WTC11 (cell line): ENCODE measurements at regions not wholly inside any gene's neighbourhood (a gene's known extent, or its start where the extent isn't known, plus 50 kb on each side); places are given as distances from the start of the nearest gene placed in this dataset.

Experiments used
- ATAC-seq: fragments of 200-7000 bp; cut with Tn5 transposase; 2 replicates; pipeline ENCODE4 v1.10.0; 2021; ENCODE audit warnings: mild to moderate bottlenecking, moderate library complexity
- CTCF ChIA-PET: fragments of 300-600 bp; sonication (Branson Sonifier 250); formaldehyde crosslinking; loops from one replicate; lab custom pipeline; 2021; ENCODE audit warnings: antibody characterized with exemption; lab: Charles Lee
- POLR2A ChIA-PET: fragments of 350-600 bp; sonication (Branson Sonifier 250); formaldehyde crosslinking; loops from one replicate; lab custom pipeline; 2021; ENCODE audit warnings: antibody characterized with exemption; lab: Charles Lee
- DNase-seq: peaks from one replicate; pipeline ENCODE4 v3.0.0; 2021; ENCODE audit warnings: low spot score
- H3K27ac Mint-ChIP-seq: 2 replicates; pipeline ENCODE4 v1.8.0; 2021; ENCODE audit warnings: mixed read lengths
- H3K27me3 Mint-ChIP-seq: 2 replicates; pipeline ENCODE4 v1.8.0; 2021; ENCODE audit warnings: low read depth, mild to moderate bottlenecking, moderate library complexity, mixed read lengths
- H3K36me3 Mint-ChIP-seq: 2 replicates; pipeline ENCODE4 v1.8.0; 2021; ENCODE audit warnings: mixed read lengths
- H3K4me1 Mint-ChIP-seq: 2 replicates; pipeline ENCODE4 v1.8.0; 2022; ENCODE audit warnings: mixed read lengths
- H3K4me3 Mint-ChIP-seq: 2 replicates; pipeline ENCODE4 v1.8.0; 2021; ENCODE audit warnings: mild to moderate bottlenecking, moderate library complexity, mixed read lengths
- H3K9me3 Mint-ChIP-seq: 2 replicates; pipeline ENCODE4 v1.8.0; 2021; ENCODE audit warnings: mixed read lengths
- CDX4 ChIP-seq: fragments of 250-450 bp; sonication (Bioruptor Pico); IDR thresholded peaks from 2 replicates; pipeline ENCODE4 v1.9.0; 2021; ENCODE audit warnings: moderate library complexity, mild to moderate bottlenecking, inconsistent platforms, borderline replicate concordance
- FOXK1 ChIP-seq: sonication (generic); formaldehyde crosslinking; IDR thresholded peaks from 2 replicates; pipeline ENCODE4 v1.8.0; 2022; ENCODE audit warnings: mild to moderate bottlenecking, moderate library complexity, missing genetic modification reagents
- MXD4 ChIP-seq: fragments of 250-450 bp; sonication (Bioruptor Pico); IDR thresholded peaks from 2 replicates; pipeline ENCODE4 v1.8.0; 2021; ENCODE audit warnings: mild to moderate bottlenecking, moderate library complexity, borderline replicate concordance
- NFE2L1 ChIP-seq: sonication (generic); formaldehyde crosslinking; IDR thresholded peaks from 2 replicates; pipeline ENCODE4 v1.8.1; 2023; ENCODE audit warnings: missing genetic modification reagents
- NR1H2 ChIP-seq: sonication (generic); formaldehyde crosslinking; IDR thresholded peaks from 2 replicates; pipeline ENCODE4 v1.9.0; 2021; ENCODE audit warnings: mild to moderate bottlenecking, moderate library complexity, missing genetic modification reagents
- PRRX2 ChIP-seq: fragments of 250-450 bp; sonication (Bioruptor Pico); IDR thresholded peaks from 2 replicates; pipeline ENCODE4 v1.8.0; 2021; ENCODE audit warnings: mild to moderate bottlenecking
- TCF7 ChIP-seq: sonication (generic); formaldehyde crosslinking; IDR thresholded peaks from 2 replicates; pipeline ENCODE4 v1.8.0; 2022; ENCODE audit warnings: mild to moderate bottlenecking, low read depth, missing genetic modification reagents, moderate library complexity
- TEAD1 ChIP-seq: sonication (generic); formaldehyde crosslinking; IDR thresholded peaks from 2 replicates; pipeline ENCODE4 v1.8.0; 2022; ENCODE audit warnings: mild to moderate bottlenecking, missing genetic modification reagents
- ZNF416 ChIP-seq: fragments of 250-450 bp; sonication (Bioruptor Pico); IDR thresholded peaks from 2 replicates; pipeline ENCODE4 v1.9.0; 2021; ENCODE audit warnings: mild to moderate bottlenecking, inconsistent platforms
- ZNF671 ChIP-seq: fragments of 250-450 bp; sonication (Bioruptor Pico); IDR thresholded peaks from 2 replicates; pipeline ENCODE4 v1.8.0; 2021; ENCODE audit warnings: mild to moderate bottlenecking
- TF ChIP-seq, protein P1 (sequence below): sonication (generic); formaldehyde crosslinking; IDR thresholded peaks from 2 replicates; pipeline ENCODE4 v1.8.1; 2022; ENCODE audit warnings: mild to moderate bottlenecking, moderate library complexity, missing genetic modification reagents
- TF ChIP-seq, protein P2 (sequence below): fragments of 250-450 bp; sonication (Bioruptor Pico); IDR thresholded peaks from 2 replicates; pipeline ENCODE4 v1.9.0; 2021; ENCODE audit warnings: mild to moderate bottlenecking
- TF ChIP-seq, protein P3 (sequence below): sonication (generic); formaldehyde crosslinking; IDR thresholded peaks from 2 replicates; pipeline ENCODE4 v1.8.1; 2023; ENCODE audit warnings: mild to moderate bottlenecking, missing genetic modification reagents
- TF ChIP-seq, protein P4 (sequence below): sonication (generic); formaldehyde crosslinking; IDR thresholded peaks from 2 replicates; pipeline ENCODE4 v1.8.0; 2022; ENCODE audit warnings: mild to moderate bottlenecking, missing genetic modification reagents

GRCh38 chr3:5068531-5069050 lies 53.5 kb upstream of the ARL8B start (continued):
- TF ChIP-seq, protein P1, sequence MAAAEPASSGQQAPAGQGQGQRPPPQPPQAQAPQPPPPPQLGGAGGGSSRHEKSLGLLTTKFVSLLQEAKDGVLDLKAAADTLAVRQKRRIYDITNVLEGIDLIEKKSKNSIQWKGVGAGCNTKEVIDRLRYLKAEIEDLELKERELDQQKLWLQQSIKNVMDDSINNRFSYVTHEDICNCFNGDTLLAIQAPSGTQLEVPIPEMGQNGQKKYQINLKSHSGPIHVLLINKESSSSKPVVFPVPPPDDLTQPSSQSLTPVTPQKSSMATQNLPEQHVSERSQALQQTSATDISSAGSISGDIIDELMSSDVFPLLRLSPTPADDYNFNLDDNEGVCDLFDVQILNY (CRISPR knock-in tag) = no peak
- TF ChIP-seq, protein P2, sequence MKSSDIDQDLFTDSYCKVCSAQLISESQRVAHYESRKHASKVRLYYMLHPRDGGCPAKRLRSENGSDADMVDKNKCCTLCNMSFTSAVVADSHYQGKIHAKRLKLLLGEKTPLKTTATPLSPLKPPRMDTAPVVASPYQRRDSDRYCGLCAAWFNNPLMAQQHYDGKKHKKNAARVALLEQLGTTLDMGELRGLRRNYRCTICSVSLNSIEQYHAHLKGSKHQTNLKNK (CRISPR knock-in tag) = no peak
- TF ChIP-seq NR1H2 (CRISPR knock-in tag) (no peak), TCF7 (CRISPR knock-in tag) (no peak), MXD4 (CRISPR knock-in tag) (no peak), PRRX2 (no peak)
- TF ChIP-seq, protein P3, sequence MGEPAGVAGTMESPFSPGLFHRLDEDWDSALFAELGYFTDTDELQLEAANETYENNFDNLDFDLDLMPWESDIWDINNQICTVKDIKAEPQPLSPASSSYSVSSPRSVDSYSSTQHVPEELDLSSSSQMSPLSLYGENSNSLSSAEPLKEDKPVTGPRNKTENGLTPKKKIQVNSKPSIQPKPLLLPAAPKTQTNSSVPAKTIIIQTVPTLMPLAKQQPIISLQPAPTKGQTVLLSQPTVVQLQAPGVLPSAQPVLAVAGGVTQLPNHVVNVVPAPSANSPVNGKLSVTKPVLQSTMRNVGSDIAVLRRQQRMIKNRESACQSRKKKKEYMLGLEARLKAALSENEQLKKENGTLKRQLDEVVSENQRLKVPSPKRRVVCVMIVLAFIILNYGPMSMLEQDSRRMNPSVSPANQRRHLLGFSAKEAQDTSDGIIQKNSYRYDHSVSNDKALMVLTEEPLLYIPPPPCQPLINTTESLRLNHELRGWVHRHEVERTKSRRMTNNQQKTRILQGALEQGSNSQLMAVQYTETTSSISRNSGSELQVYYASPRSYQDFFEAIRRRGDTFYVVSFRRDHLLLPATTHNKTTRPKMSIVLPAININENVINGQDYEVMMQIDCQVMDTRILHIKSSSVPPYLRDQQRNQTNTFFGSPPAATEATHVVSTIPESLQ (CRISPR knock-in tag) = no peak

GRCh38 chr3:5069627-5070026 lies 52.5 kb upstream of the ARL8B start:
- Mint-ChIP-seq H3K9me3 (no peaks in the 10 kb centered on the region), H3K36me3 (no peaks in the 10 kb centered on the region)

DNA sequence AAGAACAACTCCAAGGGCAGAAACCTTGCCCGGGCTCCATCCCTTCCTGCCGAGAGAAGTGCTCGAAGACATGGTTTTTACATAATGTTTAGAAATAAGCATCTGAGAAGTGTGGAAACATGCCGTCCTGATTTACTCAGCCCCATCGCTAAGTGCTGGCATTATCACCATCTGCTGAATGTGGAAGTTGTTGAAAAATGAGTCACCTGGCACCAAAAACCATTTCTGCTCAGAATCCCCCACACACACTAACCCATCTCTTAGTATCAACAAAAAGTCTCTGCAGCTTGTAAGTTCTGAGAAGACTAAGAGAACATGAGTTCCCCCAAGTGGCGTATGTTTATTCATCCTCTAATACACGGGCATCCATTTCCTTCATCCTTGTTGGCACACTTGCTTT lies 51.0 kb upstream of the ARL8B start:
- Mint-ChIP-seq H3K27ac (no peak overlapping the region), H3K4me1 (no peaks in the 10 kb centered on the region), H3K4me3 (no peak overlapping the region), H3K27me3 (no peaks in the 10 kb centered on the region; the same call in 1 of the 2 replicates), H3K9me3 (no peaks in the 10 kb centered on the region), H3K36me3 (no peaks in the 10 kb centered on the region)
- ChIA-PET CTCF (no interaction called here), POLR2A (no interaction called here)
- no peak for TF ChIP-seq FOXK1 (CRISPR knock-in tag)
- ATAC-seq = no peak
- no peak for DNase-seq

More at GRCh38 chr3:5069627-5070026, 52.5 kb upstream of the ARL8B start:
- no peak for ATAC-seq
- Mint-ChIP-seq H3K4me1 (no peaks in the 10 kb centered on the region), H3K4me3 (no peak overlapping the region), H3K27ac (no peak overlapping the region), H3K27me3 (no peaks in the 10 kb centered on the region; the same call in 1 of the 2 replicates)
- POLR2A ChIA-PET = no interaction called here
- DNase-seq = no peak
- TF ChIP-seq MXD4 (CRISPR knock-in tag) (no peak), ZNF416 (CRISPR knock-in tag) (no peak)
- CTCF ChIA-PET = no interaction called here

DNA sequence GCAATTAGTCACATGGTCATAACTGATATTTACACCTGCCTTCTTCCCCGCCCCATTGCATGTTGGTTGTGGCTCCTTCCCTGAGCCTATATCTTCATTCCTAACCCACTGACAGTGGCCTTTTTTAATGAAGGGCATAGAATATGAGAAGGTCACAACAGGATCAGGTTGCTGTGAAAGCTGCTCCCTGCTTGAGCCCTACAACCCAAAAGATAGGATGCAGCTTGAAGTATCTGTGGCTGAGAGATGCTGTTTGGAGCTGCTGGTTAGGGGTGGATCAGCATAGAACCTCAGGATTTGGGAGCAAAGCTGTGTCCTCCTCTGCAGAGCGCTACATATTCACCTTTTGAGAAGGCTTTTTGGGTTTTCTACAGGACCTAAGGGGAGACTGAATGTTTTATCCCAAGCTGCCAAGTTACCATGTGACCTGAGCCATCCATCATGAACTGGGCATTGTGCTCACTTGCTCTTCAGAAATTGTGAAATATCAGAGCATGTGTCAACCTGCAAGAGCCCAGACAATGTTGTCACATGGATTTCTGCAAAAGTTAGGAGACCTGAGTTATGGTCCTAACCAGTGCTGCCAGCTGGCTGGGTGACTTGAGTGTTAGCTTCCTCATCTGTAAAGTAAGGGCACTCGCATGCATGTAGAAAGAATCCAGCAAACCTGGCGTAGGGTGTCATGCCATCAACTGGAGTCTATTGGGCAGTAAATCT lies 49.8 kb upstream of the ARL8B start:
- Mint-ChIP-seq H3K4me3 (no peak overlapping the region), H3K36me3 (no peaks in the 10 kb centered on the region), H3K4me1 (no peaks in the 10 kb centered on the region), H3K27me3 (no peaks in the 10 kb centered on the region; the same call in 1 of the 2 replicates), H3K27ac (no peak overlapping the region), H3K9me3 (no peaks in the 10 kb centered on the region)
- no peak for DNase-seq
- POLR2A ChIA-PET = interaction anchor here (0.7 kb wide), 1 partner anchor 41 kb away, joined by 3 read pairs; no protein-coding TSS in a partner anchor
- no peak for ATAC-seq
- no peak for TF ChIP-seq ZNF671 (CRISPR knock-in tag)
- TF ChIP-seq NFE2L1 (CRISPR knock-in tag) = no peak
- TF ChIP-seq TEAD1 = no peak
- no peak for TF ChIP-seq CDX4 (CRISPR knock-in tag)
- TF ChIP-seq, protein P4, sequence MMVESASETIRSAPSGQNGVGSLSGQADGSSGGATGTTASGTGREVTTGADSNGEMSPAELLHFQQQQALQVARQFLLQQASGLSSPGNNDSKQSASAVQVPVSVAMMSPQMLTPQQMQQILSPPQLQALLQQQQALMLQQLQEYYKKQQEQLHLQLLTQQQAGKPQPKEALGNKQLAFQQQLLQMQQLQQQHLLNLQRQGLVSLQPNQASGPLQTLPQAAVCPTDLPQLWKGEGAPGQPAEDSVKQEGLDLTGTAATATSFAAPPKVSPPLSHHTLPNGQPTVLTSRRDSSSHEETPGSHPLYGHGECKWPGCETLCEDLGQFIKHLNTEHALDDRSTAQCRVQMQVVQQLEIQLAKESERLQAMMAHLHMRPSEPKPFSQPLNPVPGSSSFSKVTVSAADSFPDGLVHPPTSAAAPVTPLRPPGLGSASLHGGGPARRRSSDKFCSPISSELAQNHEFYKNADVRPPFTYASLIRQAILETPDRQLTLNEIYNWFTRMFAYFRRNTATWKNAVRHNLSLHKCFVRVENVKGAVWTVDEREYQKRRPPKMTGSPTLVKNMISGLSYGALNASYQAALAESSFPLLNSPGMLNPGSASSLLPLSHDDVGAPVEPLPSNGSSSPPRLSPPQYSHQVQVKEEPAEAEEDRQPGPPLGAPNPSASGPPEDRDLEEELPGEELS (CRISPR knock-in tag) = no peak
- CTCF ChIA-PET = no interaction called here
